MM.1S (cell line): ENCODE measurements at regions not wholly inside any gene's neighbourhood (a gene's known extent, or its start where the extent isn't known, plus 50 kb on each side); places are given as distances from the start of the nearest gene placed in this dataset.

Experiments
- DNase-seq: peaks from one replicate; pipeline ENCODE4 v3.0.0-alpha.2; 2015
- H2AFZ ChIP-seq: fragments of 300-600 bp; sonication (generic); 2 replicates; pipeline ENCODE4 v1.6.0; 2016; ENCODE audit warnings: antibody characterized with exemption, low read length
- H3F3A ChIP-seq: fragments of 300-600 bp; sonication (generic); 2 replicates; pipeline ENCODE4 v1.6.1; 2016; ENCODE audit warnings: mild to moderate bottlenecking, antibody characterized with exemption, low read length, moderate library complexity, mixed read lengths; ENCODE audit not compliant: insufficient read depth
- H3K27ac ChIP-seq: fragments of 300-600 bp; sonication (generic); 2 replicates; pipeline ENCODE4 v1.5.1; 2016; ENCODE audit warnings: mild to moderate bottlenecking, low read length
- H3K27me3 ChIP-seq: fragments of 300-600 bp; sonication (generic); replicated peaks from 2 replicates; pipeline ENCODE4 v1.6.0; 2016; ENCODE audit warnings: low read length; ENCODE audit not compliant: insufficient read depth
- H3K36me3 ChIP-seq: fragments of 300-600 bp; sonication (generic); replicated peaks from 2 replicates; pipeline ENCODE4 v1.6.1; 2016; ENCODE audit warnings: mild to moderate bottlenecking, low read length, mixed read lengths; ENCODE audit not compliant: insufficient read depth
- H3K4me1 ChIP-seq: fragments of 300-600 bp; sonication (generic); 2 replicates; pipeline ENCODE4 v1.6.1; 2016; ENCODE audit warnings: low read length, mixed read lengths
- H3K4me2 ChIP-seq: fragments of 300-600 bp; sonication (generic); 2 replicates; pipeline ENCODE4 v1.6.0; 2016; ENCODE audit warnings: low read depth, low read length
- H3K4me3 ChIP-seq: fragments of 300-600 bp; sonication (generic); 2 replicates; pipeline ENCODE4 v1.5.1; 2016; ENCODE audit warnings: low read length, mixed read lengths
- H3K79me2 ChIP-seq: fragments of 300-600 bp; sonication (generic); 2 replicates; pipeline ENCODE4 v1.6.1; 2016; ENCODE audit warnings: mixed run types, low read length, mixed read lengths
- H3K9ac ChIP-seq: fragments of 300-600 bp; sonication (generic); 2 replicates; pipeline ENCODE4 v1.6.1; 2016; ENCODE audit warnings: low read length, mixed read lengths
- H3K9me2 ChIP-seq: fragments of 300-600 bp; sonication (generic); replicated peaks from 2 replicates; pipeline ENCODE4 v1.6.1; 2016; ENCODE audit warnings: mild to moderate bottlenecking, low read length, mixed read lengths; ENCODE audit not compliant: insufficient read depth
- H3K9me3 ChIP-seq: fragments of 300-600 bp; sonication (generic); replicated peaks from 2 replicates; pipeline ENCODE4 v1.6.1; 2016; ENCODE audit warnings: mild to moderate bottlenecking, low read length, mixed read lengths; ENCODE audit not compliant: insufficient read depth
- H4K20me1 ChIP-seq: fragments of 300-600 bp; sonication (generic); 2 replicates; pipeline ENCODE4 v1.6.1; 2016; ENCODE audit warnings: mild to moderate bottlenecking, low read length, moderate library complexity, mixed read lengths; ENCODE audit not compliant: insufficient read depth
- CTCF ChIP-seq: fragments of 300-600 bp; sonication (generic); IDR thresholded peaks from 2 replicates; pipeline ENCODE4 v1.5.1; 2016; ENCODE audit warnings: antibody characterized with exemption, low read length, mixed read lengths
- EZH2 ChIP-seq: fragments of 300-600 bp; sonication (generic); optimal IDR thresholded peaks from 2 replicates; pipeline ENCODE3; 2017; ENCODE audit warnings: low read depth, mild to moderate bottlenecking, antibody characterized with exemption, low read length, mixed read lengths
- EZH2phosphoT487 ChIP-seq: fragments of 300-600 bp; sonication (generic); IDR thresholded peaks from 2 replicates; pipeline ENCODE4 v1.6.1; 2018; ENCODE audit warnings: antibody characterized with exemption, low read length

GRCh38 chr10:78802866-78803265, 265.9 kb upstream of the ZMIZ1 start:
- Histone ChIP-seq H3K9me2 (no peaks in the 10 kb centered on the region), H3K9ac (no peak overlapping the region), H4K20me1 (no peaks in the 10 kb centered on the region), H3K79me2 (no peaks in the 10 kb centered on the region), H3K4me2 (no peak overlapping the region), H3K9me3 (no peaks in the 10 kb centered on the region), H3K4me1 (no peaks in the 10 kb centered on the region), H3K4me3 (no peak overlapping the region), H2AFZ (no peak overlapping the region), H3K27me3 (no peaks in the 10 kb centered on the region), H3F3A (no peaks in the 10 kb centered on the region), H3K27ac (no peak overlapping the region), H3K36me3 (no peaks in the 10 kb centered on the region)
- TF ChIP-seq EZH2 (no peak), CTCF (no peak), EZH2phosphoT487 (no peak)
- DNase-seq, result no peak

- DNase-seq, result no peak
- Histone ChIP-seq H2AFZ (no peak overlapping the region), H3K36me3 (no peaks in the 10 kb centered on the region), H3K9me3 (no peaks in the 10 kb centered on the region), H3K9ac (no peak overlapping the region), H3K79me2 (no peaks in the 10 kb centered on the region), H3K4me3 (no peak overlapping the region), H3K27me3 (no peaks in the 10 kb centered on the region), H3K4me2 (no peak overlapping the region), H3K4me1 (no peaks in the 10 kb centered on the region), H4K20me1 (no peaks in the 10 kb centered on the region), H3K27ac (no peak overlapping the region), H3F3A (no peaks in the 10 kb centered on the region), H3K9me2 (no peaks in the 10 kb centered on the region)
- TF ChIP-seq EZH2phosphoT487 (no peak), EZH2 (no peak), CTCF (no peak)
Observed at GRCh38 chr10:78803710-78804109, 265.1 kb upstream of the ZMIZ1 start.

- no peak overlapping the region for H2AFZ ChIP-seq
- no peaks in the 10 kb centered on the region for H3K27me3 ChIP-seq
Observed at GRCh38 chr10:78804411-78805032, 264.2 kb upstream of the ZMIZ1 start.

More at GRCh38 chr10:78804411-78805032, 264.2 kb upstream of the ZMIZ1 start:
- Histone ChIP-seq H3K9ac (no peak overlapping the region), H3K4me3 (no peak overlapping the region), H3K79me2 (no peaks in the 10 kb centered on the region), H4K20me1 (no peaks in the 10 kb centered on the region), H3K4me1 (no peaks in the 10 kb centered on the region), H3K9me2 (no peaks in the 10 kb centered on the region), H3K4me2 (no peak overlapping the region), H3K9me3 (no peaks in the 10 kb centered on the region), H3K27ac (no peak overlapping the region), H3K36me3 (no peaks in the 10 kb centered on the region), H3F3A (no peaks in the 10 kb centered on the region)
- TF ChIP-seq EZH2phosphoT487 (no peak), EZH2 (no peak), CTCF (no peak)
- no peak for DNase-seq
